AG04450 (cell line): ENCODE measurements at regions not wholly inside any gene's neighbourhood (a gene's known extent, or its start where the extent isn't known, plus 50 kb on each side); places are given as distances from the start of the nearest gene placed in this dataset.
"Not testable (repeated sequence)": the region's sequence is repeated elsewhere in the genome, so short reads cannot be mapped to it uniquely, and the experiment has no call there.

Experiments used
- CTCF ChIA-PET: fragments of 300-600, 350-600 bp; formaldehyde crosslinking; extraction: SDS; loops from one replicate; lab custom pipeline; 2022; ENCODE audit warnings: antibody characterized with exemption, inconsistent platforms; lab: Charles Lee
- POLR2A ChIA-PET: fragments of 350-600 bp; formaldehyde crosslinking; extraction: SDS; loops from one replicate; lab custom pipeline; 2021; ENCODE audit warnings: antibody characterized with exemption, inconsistent platforms; lab: Yijun Ruan, JAX
- DNase-seq: peaks from one replicate; pipeline ENCODE4 v3.0.0-alpha.2; 2011; ENCODE audit warnings: low read depth, low spot score
- H3K27ac ChIP-seq: one replicate; pipeline ENCODE4 v1.5.1; 2012; ENCODE audit warnings: low read depth, low read length, control low read depth
- H3K27me3 ChIP-seq: one replicate; pipeline ENCODE4 v1.6.0; 2012; ENCODE audit warnings: low read length; ENCODE audit not compliant: control insufficient read depth, insufficient read depth
- H3K4me3 ChIP-seq: 2 replicates; pipeline ENCODE4 v1.5.1; 2011; ENCODE audit warnings: mild to moderate bottlenecking, low read depth, low read length, control low read depth
- H3K9me3 ChIP-seq: 2 replicates; pipeline ENCODE4 v1.5.1; 2012; ENCODE audit warnings: low read length; ENCODE audit not compliant: control insufficient read depth, insufficient read depth
- CTCF ChIP-seq: IDR thresholded peaks from 2 replicates; pipeline ENCODE4 v1.5.1; 2011; ENCODE audit warnings: low read depth, low read length, control low read depth, inconsistent platforms

- Histone ChIP-seq H3K27me3 (no peaks in the 10 kb centered on the region), H3K4me3 (no peak overlapping the region), H3K9me3 (no peaks in the 10 kb centered on the region), H3K27ac (no peak overlapping the region)
- POLR2A ChIA-PET: no interaction called here
- DNase-seq: no peak
- CTCF ChIA-PET: no interaction called here
- no peak for TF ChIP-seq CTCF
Measured at GRCh38 chr15:87645723-87646122, 610.8 kb downstream of the NTRK3 start.

DNA sequence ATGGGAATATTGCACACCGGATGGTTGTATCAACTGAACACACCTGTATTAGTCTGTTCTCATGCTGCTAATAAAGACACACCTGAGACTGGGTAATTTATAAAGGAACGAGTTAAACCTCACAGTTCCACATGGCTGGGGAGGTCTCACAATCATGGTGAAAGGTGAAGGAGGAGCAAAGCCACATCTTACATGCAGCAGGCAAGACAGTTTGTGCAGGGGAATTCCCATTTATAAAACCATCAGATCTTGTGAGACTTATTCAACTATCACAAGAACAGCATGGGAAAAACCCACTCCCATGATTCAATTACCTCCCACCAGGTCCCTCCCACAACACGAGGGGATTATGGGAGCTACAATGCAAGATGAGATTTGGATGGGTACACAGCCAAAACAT is 613.5 kb downstream of the NTRK3 start:
- CTCF ChIA-PET, POLR2A ChIA-PET: not testable (repeated sequence)

GRCh38 chr15:87639305-87640011 is 617.1 kb downstream of the NTRK3 start:
- Histone ChIP-seq H3K27ac (no peak overlapping the region), H3K27me3 (no peaks in the 10 kb centered on the region), H3K9me3 (no peaks in the 10 kb centered on the region), H3K4me3 (no peak overlapping the region)
- TF ChIP-seq CTCF: no peak
- no peak for DNase-seq
- CTCF ChIA-PET: no interaction called here
- POLR2A ChIA-PET: no interaction called here

More for the DNA sequence above, 613.5 kb downstream of the NTRK3 start:
- not testable (repeated sequence) for H3K9me3 ChIP-seq, H3K27ac ChIP-seq, H3K27me3 ChIP-seq, H3K4me3 ChIP-seq, DNase-seq

- no peak for DNase-seq
- no peak for TF ChIP-seq CTCF
- POLR2A ChIA-PET: no interaction called here
- no peak overlapping the region for H3K4me3 ChIP-seq
- CTCF ChIA-PET: interaction anchor here (0.6 kb wide), 1 partner anchor 443 kb away, joined by 5 read pairs; no protein-coding TSS in a partner anchor
- no peaks in the 10 kb centered on the region for H3K27me3 ChIP-seq
- H3K9me3 ChIP-seq: no peaks in the 10 kb centered on the region
- no peak overlapping the region for H3K27ac ChIP-seq
Measured at GRCh38 chr15:87638554-87639083, 617.9 kb downstream of the NTRK3 start.

GRCh38 chr15:87634361-87634760 is 622.2 kb downstream of the NTRK3 start:
- Histone ChIP-seq H3K27ac (no peak overlapping the region), H3K4me3 (no peak overlapping the region), H3K9me3 (no peaks in the 10 kb centered on the region), H3K27me3 (no peaks in the 10 kb centered on the region)
- ChIA-PET CTCF (no interaction called here), POLR2A (no interaction called here)
- no peak for DNase-seq
- no peak for TF ChIP-seq CTCF
